ENCODE measurements at regions not wholly inside any gene's neighbourhood (a gene's known extent, or its start where the extent isn't known, plus 50 kb on each side); places are given as distances from the start of the nearest gene placed in this dataset.

- ChIA-PET POLR2A (no interaction called here), RAD21 (ENCODE audit: unreplicated experiment) (no interaction called here), CTCF (no interaction called here), SMC1A (ENCODE audit: uncharacterized antibody, unreplicated experiment) (no interaction called here)
- Histone ChIP-seq H4K20me1 (ENCODE audit: control insufficient read depth, insufficient read depth) (no peaks in the 10 kb centered on the region), H3K27me3 (replicated peaks in 1 of 2; ENCODE audit: control insufficient read depth in 2 of 2, insufficient read depth in 2 of 2, low read length in 1 of 2) (no peaks in the 10 kb centered on the region), H3K4me2 (ENCODE audit: control insufficient read depth, insufficient read depth) (no peak overlapping the region), H3K9ac (ENCODE audit: control insufficient read depth, insufficient read depth, low read length) (no peak overlapping the region), H3K79me2 (ENCODE audit: control insufficient read depth, insufficient read depth, low read length) (no peaks in the 10 kb centered on the region), H3K4me1 (ENCODE audit: control insufficient read depth, insufficient read depth, low read length) (no peaks in the 10 kb centered on the region), H2AFZ (ENCODE audit: control insufficient read depth, low read depth, low read length) (no peak overlapping the region), H3K4me3 (no peak overlapping the region), H3K9me3 (replicated peaks; ENCODE audit: control insufficient read depth, insufficient read depth, low read length) (no peaks in the 10 kb centered on the region), H3K27ac (ENCODE audit: control insufficient read depth, insufficient read depth) (no peak overlapping the region), H3K36me3 (ENCODE audit: control insufficient read depth in 2 of 2, insufficient read depth in 2 of 2, low read length in 1 of 2) (no peaks in the 10 kb centered on the region)
- BruUV-seq (replicated peaks), result no TSS peak
- no peak for ATAC-seq
- in situ Hi-C loops (cut with MboI) (loop anchor here (25.0 kb wide), 1 partner anchor 100 kb away; no protein-coding TSS in a partner anchor), intact Hi-C loops (cut with micrococcal nuclease; ENCODE audit: unreplicated experiment) (no loop called here)
- no peak for FAIRE-seq
- no peak for DNase-seq (ENCODE audit: low read depth, low spot score)
- WGBS (ENCODE audit: insufficient coverage, insufficient replicate concordance, low lambda C conversion rate, missing lambda C conversion rate), result 85% methylated on average over 1 of the region's 2 CpGs
- TF ChIP-seq RELB (IDR thresholded peaks at IDR 0.05; ENCODE audit: low read depth) (no peak), E2F4 (IDR thresholded peaks at IDR 0.05; ENCODE audit: low read depth, low read length) (no peak), TAF1 (IDR thresholded peaks at IDR 0.05; ENCODE audit: borderline replicate concordance, low read depth, low read length) (no peak), MXI1 (IDR thresholded peaks at IDR 0.05; ENCODE audit: low read depth, low read length) (no peak), RCOR1 (conservative IDR thresholded peaks at IDR 0.05; ENCODE audit: low read depth, low read length) (no peak), E2F8 (IDR thresholded peaks at IDR 0.05; ENCODE audit: low read depth, partially characterized antibody) (no peak), CTCF (IDR thresholded peaks at IDR 0.05 in 2 of 3, conservative IDR thresholded peaks at IDR 0.05 in 1 of 3; ENCODE audit: control insufficient read depth in 2 of 3, extremely low read depth in 1 of 3, insufficient read depth in 1 of 3, low read depth in 3 of 3, low read length in 3 of 3) (no peak), CBX5 (IDR thresholded peaks at IDR 0.05; ENCODE audit: low read depth) (no peak), ZBTB33 (IDR thresholded peaks at IDR 0.05) (no peak), MEF2A (IDR thresholded peaks at IDR 0.05; ENCODE audit: insufficient read depth, low read depth, low read length) (no peak), SMAD1 (IDR thresholded peaks at IDR 0.05; ENCODE audit: low read depth, partially characterized antibody) (no peak)
These were observed 989.2 kb upstream of the SLIT2 start for GRCh38 chr4:19262467-19262866.

All from GM12878 (cell line).